ENCODE measurements at regions not wholly inside any gene's neighbourhood (a gene's known extent, or its start where the extent isn't known, plus 50 kb on each side); places are given as distances from the start of the nearest gene placed in this dataset.
A peak's percentile ranks its signal among the peaks of the same experiment; 100 is the strongest.
"Not testable (repeated sequence)": the region's sequence is repeated elsewhere in the genome, so short reads cannot be mapped to it uniquely, and the experiment has no call there.

GRCh38 chr2:242080575-242081214 is 211.2 kb downstream of the RTP5 start:
- not testable (repeated sequence) for DNase-seq (ENCODE audit: low spot score in 2 of 2); H3K27ac Mint-ChIP-seq (ENCODE audit: low read depth); H3K4me3 Mint-ChIP-seq; H3K4me1 Mint-ChIP-seq; H3K9me3 Mint-ChIP-seq; ATAC-seq (replicated peaks; ENCODE audit: extremely low read depth, poor library complexity, severe bottlenecking); H3K36me3 Mint-ChIP-seq (ENCODE audit: insufficient read depth)
- H3K27me3 Mint-ChIP-seq = peaks cover 49% of the 10 kb centered on the region

GRCh38 chr2:242084034-242084433 is 214.5 kb downstream of the RTP5 start:
- Mint-ChIP-seq H3K27me3 (peaks cover 23% of the 10 kb centered on the region), H3K4me1 (peaks cover 27% of the 10 kb centered on the region)
- not testable (repeated sequence) for H3K36me3 Mint-ChIP-seq (ENCODE audit: insufficient read depth); H3K9me3 Mint-ChIP-seq; H3K4me3 Mint-ChIP-seq; ATAC-seq (replicated peaks; ENCODE audit: extremely low read depth, poor library complexity, severe bottlenecking); DNase-seq (ENCODE audit: low spot score in 2 of 2); H3K27ac Mint-ChIP-seq (ENCODE audit: low read depth)

GRCh38 chr2:242085024-242085674 is 215.6 kb downstream of the RTP5 start:
- H3K36me3 Mint-ChIP-seq (ENCODE audit: insufficient read depth); ATAC-seq (replicated peaks; ENCODE audit: extremely low read depth, poor library complexity, severe bottlenecking); H3K9me3 Mint-ChIP-seq; H3K4me3 Mint-ChIP-seq; H3K27ac Mint-ChIP-seq (ENCODE audit: low read depth); DNase-seq (ENCODE audit: low spot score in 2 of 2): not testable (repeated sequence)
- H3K27me3 Mint-ChIP-seq = peaks cover 17% of the 10 kb centered on the region
- H3K4me1 Mint-ChIP-seq = peaks cover 34% of the 10 kb centered on the region

GRCh38 chr2:242085941-242086621 is 216.6 kb downstream of the RTP5 start:
- Mint-ChIP-seq H3K9me3 (no peaks in the 10 kb centered on the region), H3K27me3 (peaks cover 8% of the 10 kb centered on the region), H3K36me3 (ENCODE audit: insufficient read depth) (peaks cover 7% of the 10 kb centered on the region), H3K4me3 (peak overlapping the region; percentile 50), H3K27ac (ENCODE audit: low read depth) (peak overlapping the region; percentile 83), H3K4me1 (peaks cover 34% of the 10 kb centered on the region)
- no peak for DNase-seq (ENCODE audit: low spot score in 2 of 2)
- ATAC-seq (replicated peaks; ENCODE audit: extremely low read depth, poor library complexity, severe bottlenecking) = peak; percentile 8

GRCh38 chr2:242088044-242088443 is 218.5 kb downstream of the RTP5 start:
- peak in 1 of 2 donors; percentile 11 for DNase-seq (ENCODE audit: low spot score in 2 of 2)
- Mint-ChIP-seq H3K4me1 (peaks cover 39% of the 10 kb centered on the region), H3K27ac (ENCODE audit: low read depth) (peak overlapping the region; percentile 95), H3K4me3 (peak overlapping the region; percentile 95)
- H3K36me3 Mint-ChIP-seq (ENCODE audit: insufficient read depth); H3K9me3 Mint-ChIP-seq; H3K27me3 Mint-ChIP-seq: not testable (repeated sequence)
- ATAC-seq (replicated peaks; ENCODE audit: extremely low read depth, poor library complexity, severe bottlenecking) = peak; percentile 27

GRCh38 chr2:242088471-242089212 is 219.1 kb downstream of the RTP5 start:
- DNase-seq (ENCODE audit: low spot score in 2 of 2) (peak; percentile 86 to 89), ATAC-seq (replicated peaks; ENCODE audit: extremely low read depth, poor library complexity, severe bottlenecking) (peak; percentile 92)
- Mint-ChIP-seq H3K9me3 (no peaks in the 10 kb centered on the region), H3K27ac (ENCODE audit: low read depth) (peak overlapping the region; percentile 95), H3K4me1 (peaks cover 39% of the 10 kb centered on the region), H3K36me3 (ENCODE audit: insufficient read depth) (peaks cover 7% of the 10 kb centered on the region), H3K27me3 (no peaks in the 10 kb centered on the region), H3K4me3 (peak overlapping the region; percentile 95)

- peak overlapping the region; percentile 87 for H3K27ac Mint-ChIP-seq (ENCODE audit: low read depth)
- peaks cover 43% of the 10 kb centered on the region for H3K4me1 Mint-ChIP-seq
- DNase-seq (ENCODE audit: low spot score in 2 of 2) = not testable (repeated sequence)
Measured at GRCh38 chr2:242089213-242089549, 219.7 kb downstream of the RTP5 start.

GRCh38 chr2:242097278-242097677 is 227.7 kb downstream of the RTP5 start:
- not testable (repeated sequence) for ATAC-seq (replicated peaks; ENCODE audit: extremely low read depth, poor library complexity, severe bottlenecking); H3K27me3 Mint-ChIP-seq; H3K27ac Mint-ChIP-seq (ENCODE audit: low read depth); H3K4me3 Mint-ChIP-seq; DNase-seq (ENCODE audit: low spot score in 2 of 2); H3K9me3 Mint-ChIP-seq
- H3K4me1 Mint-ChIP-seq = peaks cover 30% of the 10 kb centered on the region
- H3K36me3 Mint-ChIP-seq (ENCODE audit: insufficient read depth) = peaks cover 22% of the 10 kb centered on the region

More at GRCh38 chr2:242089213-242089549, 219.7 kb downstream of the RTP5 start:
- peak overlapping the region; percentile 95 for H3K4me3 Mint-ChIP-seq
- H3K36me3 Mint-ChIP-seq (ENCODE audit: insufficient read depth); ATAC-seq (replicated peaks; ENCODE audit: extremely low read depth, poor library complexity, severe bottlenecking); H3K27me3 Mint-ChIP-seq; H3K9me3 Mint-ChIP-seq: not testable (repeated sequence)

GRCh38 chr2:242098034-242098433 is 228.5 kb downstream of the RTP5 start:
- H3K9me3 Mint-ChIP-seq = no peaks in the 10 kb centered on the region
- peaks cover 22% of the 10 kb centered on the region for H3K36me3 Mint-ChIP-seq (ENCODE audit: insufficient read depth)
- no peak overlapping the region for H3K27ac Mint-ChIP-seq (ENCODE audit: low read depth)
- ATAC-seq (replicated peaks; ENCODE audit: extremely low read depth, poor library complexity, severe bottlenecking) (no peak), DNase-seq (ENCODE audit: low spot score in 2 of 2) (no peak)
- H3K27me3 Mint-ChIP-seq = no peaks in the 10 kb centered on the region
- H3K4me1 Mint-ChIP-seq = peaks cover 30% of the 10 kb centered on the region
- H3K4me3 Mint-ChIP-seq = no peak overlapping the region

- no peak for ATAC-seq (replicated peaks; ENCODE audit: extremely low read depth, poor library complexity, severe bottlenecking)
- no peaks in the 10 kb centered on the region for H3K27me3 Mint-ChIP-seq
- H3K4me3 Mint-ChIP-seq = no peak overlapping the region
- no peak for DNase-seq (ENCODE audit: low spot score in 2 of 2)
- peaks cover 30% of the 10 kb centered on the region for H3K4me1 Mint-ChIP-seq
- no peaks in the 10 kb centered on the region for H3K9me3 Mint-ChIP-seq
- no peak overlapping the region for H3K27ac Mint-ChIP-seq (ENCODE audit: low read depth)
- peaks cover 22% of the 10 kb centered on the region for H3K36me3 Mint-ChIP-seq (ENCODE audit: insufficient read depth)
Measured at GRCh38 chr2:242098445-242099128, 229.1 kb downstream of the RTP5 start.

GRCh38 chr2:242103093-242103492 is 233.6 kb downstream of the RTP5 start:
- not testable (repeated sequence) for H3K27me3 Mint-ChIP-seq; H3K27ac Mint-ChIP-seq (ENCODE audit: low read depth); H3K9me3 Mint-ChIP-seq; DNase-seq (ENCODE audit: low spot score in 2 of 2); H3K4me3 Mint-ChIP-seq; ATAC-seq (replicated peaks; ENCODE audit: extremely low read depth, poor library complexity, severe bottlenecking)
- Mint-ChIP-seq H3K4me1 (peaks cover 50% of the 10 kb centered on the region), H3K36me3 (ENCODE audit: insufficient read depth) (peaks cover 18% of the 10 kb centered on the region)
